ENCODE measurements at regions not wholly inside any gene's neighbourhood (a gene's known extent, or its start where the extent isn't known, plus 50 kb on each side); places are given as distances from the start of the nearest gene placed in this dataset.
A peak's percentile ranks its signal among the peaks of the same experiment; 100 is the strongest.

GRCh38 chr10:76719006-76719405, 918.6 kb downstream of the KCNMA1 start:
- no TSS peak for BruUV-seq (replicated peaks)
- intact Hi-C loops (cut with micrococcal nuclease) = no loop called here
- Mint-ChIP-seq H3K27me3 (ENCODE audit: insufficient read depth, unreplicated experiment) (peaks cover 11% of the 10 kb centered on the region), H3K4me3 (ENCODE audit: unreplicated experiment) (no peak overlapping the region), H3K9me3 (ENCODE audit: unreplicated experiment) (peaks cover 7% of the 10 kb centered on the region), H3K36me3 (ENCODE audit: insufficient read depth, unreplicated experiment) (no peaks in the 10 kb centered on the region), H3K27ac (ENCODE audit: low read depth, unreplicated experiment) (no peak overlapping the region), H3K4me1 (ENCODE audit: insufficient read depth, unreplicated experiment) (no peaks in the 10 kb centered on the region)
- ChIA-PET POLR2A (no interaction called here), CTCF (interaction anchor here (0.5 kb wide), 1 partner anchor 448 kb away, joined by 5 read pairs; no protein-coding TSS in a partner anchor)
- DNase-seq (ENCODE audit: unreplicated experiment) = no peak
- TF ChIP-seq, protein P1, sequence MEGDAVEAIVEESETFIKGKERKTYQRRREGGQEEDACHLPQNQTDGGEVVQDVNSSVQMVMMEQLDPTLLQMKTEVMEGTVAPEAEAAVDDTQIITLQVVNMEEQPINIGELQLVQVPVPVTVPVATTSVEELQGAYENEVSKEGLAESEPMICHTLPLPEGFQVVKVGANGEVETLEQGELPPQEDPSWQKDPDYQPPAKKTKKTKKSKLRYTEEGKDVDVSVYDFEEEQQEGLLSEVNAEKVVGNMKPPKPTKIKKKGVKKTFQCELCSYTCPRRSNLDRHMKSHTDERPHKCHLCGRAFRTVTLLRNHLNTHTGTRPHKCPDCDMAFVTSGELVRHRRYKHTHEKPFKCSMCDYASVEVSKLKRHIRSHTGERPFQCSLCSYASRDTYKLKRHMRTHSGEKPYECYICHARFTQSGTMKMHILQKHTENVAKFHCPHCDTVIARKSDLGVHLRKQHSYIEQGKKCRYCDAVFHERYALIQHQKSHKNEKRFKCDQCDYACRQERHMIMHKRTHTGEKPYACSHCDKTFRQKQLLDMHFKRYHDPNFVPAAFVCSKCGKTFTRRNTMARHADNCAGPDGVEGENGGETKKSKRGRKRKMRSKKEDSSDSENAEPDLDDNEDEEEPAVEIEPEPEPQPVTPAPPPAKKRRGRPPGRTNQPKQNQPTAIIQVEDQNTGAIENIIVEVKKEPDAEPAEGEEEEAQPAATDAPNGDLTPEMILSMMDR (IDR thresholded peaks at IDR 0.05; ENCODE audit: unreplicated experiment) = no peak

GRCh38 chr10:76717141-76717540, 920.5 kb downstream of the KCNMA1 start:
- BruUV-seq (replicated peaks) = no TSS peak
- CTCF ChIA-PET = no interaction called here
- TF ChIP-seq, protein P1 (IDR thresholded peaks at IDR 0.05; ENCODE audit: unreplicated experiment) = no peak
- peak; percentile 69 for DNase-seq (ENCODE audit: unreplicated experiment)
- Mint-ChIP-seq H3K27me3 (ENCODE audit: insufficient read depth, unreplicated experiment) (peaks cover 14% of the 10 kb centered on the region), H3K36me3 (ENCODE audit: insufficient read depth, unreplicated experiment) (no peaks in the 10 kb centered on the region), H3K4me1 (ENCODE audit: insufficient read depth, unreplicated experiment) (no peaks in the 10 kb centered on the region), H3K4me3 (ENCODE audit: unreplicated experiment) (no peak overlapping the region), H3K27ac (ENCODE audit: low read depth, unreplicated experiment) (no peak overlapping the region), H3K9me3 (ENCODE audit: unreplicated experiment) (peaks cover 7% of the 10 kb centered on the region)
- POLR2A ChIA-PET = interaction anchor here (0.6 to 0.9 kb wide), 3 partner anchors 9 to 13 kb away, joined by 3 to 5 read pairs (median 3); no protein-coding TSS in a partner anchor
- intact Hi-C loops (cut with micrococcal nuclease) = no loop called here

GRCh38 chr10:76711222-76711997, 926.2 kb downstream of the KCNMA1 start:
- Mint-ChIP-seq H3K9me3 (ENCODE audit: unreplicated experiment) (peaks cover 17% of the 10 kb centered on the region), H3K27me3 (ENCODE audit: insufficient read depth, unreplicated experiment) (peaks cover 14% of the 10 kb centered on the region)

GRCh38 chr10:76700241-76700640, 937.4 kb downstream of the KCNMA1 start:
- Mint-ChIP-seq H3K27me3 (ENCODE audit: insufficient read depth, unreplicated experiment) (no peaks in the 10 kb centered on the region), H3K4me3 (ENCODE audit: unreplicated experiment) (no peak overlapping the region), H3K27ac (ENCODE audit: low read depth, unreplicated experiment) (no peak overlapping the region), H3K36me3 (ENCODE audit: insufficient read depth, unreplicated experiment) (no peaks in the 10 kb centered on the region), H3K9me3 (ENCODE audit: unreplicated experiment) (no peaks in the 10 kb centered on the region), H3K4me1 (ENCODE audit: insufficient read depth, unreplicated experiment) (peaks cover 5% of the 10 kb centered on the region)
- intact Hi-C loops (cut with micrococcal nuclease) = no loop called here
- TF ChIP-seq, protein P1 (IDR thresholded peaks at IDR 0.05; ENCODE audit: unreplicated experiment) = no peak
- ChIA-PET CTCF (no interaction called here), POLR2A (no interaction called here)
- BruUV-seq (replicated peaks) = no TSS peak
- no peak for DNase-seq (ENCODE audit: unreplicated experiment)

More at GRCh38 chr10:76711222-76711997, 926.2 kb downstream of the KCNMA1 start:
- no peak for DNase-seq (ENCODE audit: unreplicated experiment)
- intact Hi-C loops (cut with micrococcal nuclease) = no loop called here
- CTCF ChIA-PET = no interaction called here
- Mint-ChIP-seq H3K4me3 (ENCODE audit: unreplicated experiment) (no peak overlapping the region), H3K4me1 (ENCODE audit: insufficient read depth, unreplicated experiment) (no peaks in the 10 kb centered on the region), H3K27ac (ENCODE audit: low read depth, unreplicated experiment) (no peak overlapping the region), H3K36me3 (ENCODE audit: insufficient read depth, unreplicated experiment) (no peaks in the 10 kb centered on the region)
- TF ChIP-seq, protein P1 (IDR thresholded peaks at IDR 0.05; ENCODE audit: unreplicated experiment) = no peak
- no TSS peak for BruUV-seq (replicated peaks)
- POLR2A ChIA-PET = no interaction called here

All from MCF 10A (cell line).